H1 (cell line): ENCODE measurements at regions not wholly inside any gene's neighbourhood (a gene's known extent, or its start where the extent isn't known, plus 50 kb on each side); places are given as distances from the start of the nearest gene placed in this dataset.

Source experiments
- ATF3 ChIP-seq: IDR thresholded peaks from 2 replicates; pipeline ENCODE4 v1.6.1; 2011; ENCODE audit warnings: low read depth, mild to moderate bottlenecking, low read length; ENCODE audit not compliant: insufficient read depth
- BCL11A ChIP-seq, 2 experiments: IDR thresholded peaks; one replicate each; pipeline ENCODE4 v1.6.1; 2011; ENCODE audit warnings: low read depth in 2 of 2, low read length in 2 of 2, mild to moderate bottlenecking in 2 of 2
- CHD7 ChIP-seq: fragments of 300-600 bp; sonication (generic); IDR thresholded peaks from 2 replicates; pipeline ENCODE4 v1.7.1; 2012; ENCODE audit warnings: low read length, moderate library complexity, mild to moderate bottlenecking, inconsistent platforms; ENCODE audit not compliant: insufficient replicate concordance

- TF ChIP-seq CHD7 (no peak), ATF3 (no peak), BCL11A (IDR thresholded peaks at IDR 0.05; ENCODE audit: low read depth in 2 of 2, low read length in 2 of 2) (no peak)
Observed at GRCh38 chr17:12568358-12569251, 97.1 kb upstream of the MYOCD start (continued).
